ENCODE measurements at regions not wholly inside any gene's neighbourhood (a gene's known extent, or its start where the extent isn't known, plus 50 kb on each side); places are given as distances from the start of the nearest gene placed in this dataset.
"Not testable (repeated sequence)": the region's sequence is repeated elsewhere in the genome, so short reads cannot be mapped to it uniquely, and the experiment has no call there.

GRCh38 chr5:121634946-121635345, 216.7 kb upstream of the FTMT start:
- DNase-seq (ENCODE audit: low spot score), result no peak

DNA sequence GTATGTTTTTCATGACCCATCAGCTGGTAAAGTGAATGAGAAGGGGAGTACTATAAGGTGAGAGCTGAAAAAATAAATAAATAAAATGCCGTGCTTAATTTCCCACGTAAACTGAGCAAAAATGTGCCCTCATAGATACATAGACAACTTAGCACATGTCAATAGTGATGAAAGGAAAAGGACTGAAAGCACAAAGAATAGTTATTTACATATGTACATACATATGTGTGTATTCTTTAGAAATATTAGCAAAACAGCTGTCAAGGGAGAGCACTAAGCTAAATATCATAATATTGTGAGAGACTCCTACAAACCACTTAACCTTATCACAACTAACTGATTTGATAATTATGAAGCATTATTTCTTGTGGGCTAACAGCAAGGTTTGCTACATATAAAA, 213.6 kb upstream of the FTMT start:
- DNase-seq (ENCODE audit: low spot score), result no peak

- no peak for DNase-seq (ENCODE audit: low spot score)
Observed at GRCh38 chr5:121640298-121640697, 211.4 kb upstream of the FTMT start.

- no peak for DNase-seq (ENCODE audit: low spot score)
Observed at GRCh38 chr5:121658221-121658620, 193.5 kb upstream of the FTMT start.

DNA sequence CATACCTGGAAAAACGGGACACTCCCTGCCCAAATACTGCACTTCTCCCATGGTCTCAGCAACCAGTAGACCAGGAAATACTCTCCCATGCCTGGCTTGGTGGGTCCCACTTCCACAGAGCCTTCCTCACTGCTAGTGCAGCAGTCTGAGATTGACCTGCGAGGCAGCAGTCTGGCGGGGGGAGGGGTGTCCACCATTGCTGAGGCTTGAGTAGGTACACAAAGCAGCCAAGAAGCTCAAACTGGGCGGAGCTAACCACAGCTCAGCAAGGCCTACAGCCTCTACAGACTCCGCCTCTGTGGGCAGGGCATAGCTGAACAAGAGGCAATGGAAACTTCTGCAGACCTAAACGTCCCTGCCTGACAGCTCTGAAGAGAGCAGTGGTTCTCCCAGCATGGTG, 191.5 kb upstream of the FTMT start:
- DNase-seq (ENCODE audit: low spot score), result no peak

DNA sequence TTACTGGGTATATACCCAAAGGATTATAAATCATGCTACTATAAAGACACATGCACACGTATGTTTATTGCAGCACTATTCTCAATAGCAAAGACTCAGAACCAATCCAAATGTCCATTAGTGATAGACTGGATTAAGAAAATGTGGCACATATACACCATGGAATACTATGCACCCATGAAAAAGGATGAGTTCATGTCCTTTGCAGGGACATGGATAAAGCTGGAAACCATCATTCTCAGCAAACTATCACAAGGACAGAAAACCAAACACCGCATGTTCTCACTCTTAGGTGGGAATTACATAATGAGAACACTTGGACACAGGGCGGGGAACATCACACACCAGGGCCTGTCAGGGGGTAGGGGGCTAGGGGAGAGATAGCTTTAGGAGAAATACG, 186.1 kb upstream of the FTMT start:
- DNase-seq (ENCODE audit: low spot score), result not testable (repeated sequence)

DNA sequence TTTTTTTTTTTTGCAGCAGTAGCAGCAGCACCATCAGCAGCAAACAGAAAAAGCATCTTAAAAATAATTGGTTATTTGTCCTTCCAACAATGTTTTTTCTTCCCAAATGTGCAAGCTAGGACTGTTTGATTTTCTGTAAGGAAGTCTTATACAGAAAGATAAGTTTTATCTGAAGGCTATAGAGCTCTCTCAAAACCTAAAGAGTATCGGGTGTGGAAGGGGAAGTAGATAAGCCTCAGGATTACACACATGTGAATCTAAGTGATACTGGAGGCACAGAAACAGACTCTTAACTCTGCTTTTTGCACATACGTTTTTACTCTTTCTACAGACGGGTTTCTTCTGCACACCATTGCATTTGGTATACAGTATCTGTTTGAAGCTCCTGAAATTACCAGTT, 184.4 kb upstream of the FTMT start:
- DNase-seq (ENCODE audit: low spot score), result no peak

DNA sequence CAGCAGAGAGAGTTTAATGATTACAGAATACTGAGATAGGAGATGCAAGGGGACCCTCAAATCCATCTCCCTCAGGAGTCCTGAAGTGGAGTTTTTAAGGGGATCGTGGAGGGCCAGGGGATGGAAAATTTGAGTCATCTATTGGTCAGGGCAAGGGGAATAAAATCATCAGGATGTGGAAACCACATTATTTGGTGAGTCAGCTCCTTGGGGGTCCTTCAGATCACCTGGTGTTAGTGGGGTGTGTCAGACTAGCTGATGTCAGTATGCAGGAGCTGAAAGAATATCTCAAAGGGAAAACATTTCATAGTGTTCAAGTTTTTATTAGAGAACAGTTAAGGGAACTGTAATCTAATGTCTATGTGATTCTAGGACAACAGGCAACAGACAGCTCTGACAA, 183.0 kb upstream of the FTMT start:
- DNase-seq (ENCODE audit: low spot score), result no peak

- no peak for DNase-seq (ENCODE audit: low spot score)
Observed at GRCh38 chr5:121671624-121672023, 180.1 kb upstream of the FTMT start.

DNA sequence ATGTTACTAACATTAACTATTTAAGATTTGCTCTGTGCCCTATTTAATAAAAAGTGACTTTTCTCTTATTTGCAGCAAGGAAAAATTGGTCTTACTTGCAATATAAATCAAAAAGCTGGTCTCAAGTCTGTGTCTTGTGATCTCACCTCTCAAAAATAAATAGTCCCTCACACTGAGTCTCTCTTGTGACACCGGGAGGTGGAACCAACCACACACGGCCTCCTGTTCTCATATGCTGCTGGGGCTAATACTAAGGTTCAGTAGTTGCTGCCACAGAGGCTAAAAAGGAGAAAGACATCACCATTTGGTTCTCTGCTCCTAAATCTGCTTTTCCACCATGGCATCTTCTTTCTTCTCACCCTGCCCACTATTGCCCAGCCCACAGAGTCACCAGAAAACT, 175.8 kb upstream of the FTMT start:
- DNase-seq (ENCODE audit: low spot score), result no peak

- DNase-seq (ENCODE audit: low spot score), result no peak
Observed at GRCh38 chr5:121681229-121681855, 170.3 kb upstream of the FTMT start.

DNA sequence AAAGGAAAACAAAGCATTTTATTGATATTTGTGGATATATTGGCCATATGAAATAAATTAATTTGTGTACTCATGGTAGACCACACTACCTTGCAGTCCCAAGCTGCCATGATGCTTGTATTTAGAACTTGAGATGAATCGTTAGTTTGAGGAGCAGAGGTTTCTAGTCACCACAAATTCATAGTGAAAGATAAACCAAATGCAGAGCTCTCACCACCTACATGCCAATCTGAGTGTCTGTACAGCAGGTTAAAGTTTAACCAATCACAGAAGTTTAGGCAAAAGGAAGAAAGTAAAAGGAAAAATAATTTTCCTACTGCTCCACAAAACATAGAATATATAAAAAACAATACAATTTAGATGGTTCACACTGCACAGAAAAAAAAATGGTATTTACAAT, 163.6 kb upstream of the FTMT start:
- DNase-seq (ENCODE audit: low spot score), result no peak

DNA sequence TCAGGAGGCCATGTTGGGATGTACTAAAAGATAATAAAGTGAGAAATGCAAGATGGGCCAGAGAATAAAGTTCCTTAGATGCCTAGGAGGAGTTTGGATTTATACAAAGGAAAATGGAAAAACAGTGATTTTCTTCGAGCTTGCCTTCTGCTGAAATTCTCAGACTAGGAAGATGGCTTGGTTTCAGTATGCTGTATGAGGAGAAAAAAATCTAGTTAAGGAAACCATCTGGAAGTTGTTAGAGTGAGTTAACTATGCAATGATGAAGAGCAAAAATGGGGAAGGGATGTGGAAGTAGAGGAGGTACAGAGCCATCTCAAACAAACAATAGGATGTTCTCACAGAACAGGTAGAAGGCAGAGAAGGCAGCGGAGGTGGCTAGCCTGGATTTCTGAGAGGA, 162.9 kb upstream of the FTMT start:
- DNase-seq (ENCODE audit: low spot score), result no peak

DNA sequence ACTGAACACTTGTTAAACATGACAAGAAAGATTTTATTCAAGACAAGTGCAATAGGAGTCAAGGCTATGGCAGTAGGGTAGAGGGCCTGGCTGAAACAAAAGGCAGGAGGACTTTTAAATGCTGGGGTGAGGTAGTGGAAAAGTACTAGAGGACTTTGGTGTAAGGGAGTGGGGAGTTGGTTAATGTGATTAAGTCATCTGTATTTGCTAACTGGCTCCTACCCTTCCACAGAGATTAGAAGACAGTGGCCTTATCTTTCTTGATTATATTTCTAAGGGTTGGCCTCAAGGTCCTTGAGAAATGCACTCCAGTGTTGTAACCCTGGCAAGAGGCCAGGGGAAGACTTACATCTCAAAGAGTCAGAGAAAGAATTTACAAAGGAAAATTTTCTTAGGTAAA, 160.2 kb upstream of the FTMT start:
- DNase-seq (ENCODE audit: low spot score), result no peak

DNA sequence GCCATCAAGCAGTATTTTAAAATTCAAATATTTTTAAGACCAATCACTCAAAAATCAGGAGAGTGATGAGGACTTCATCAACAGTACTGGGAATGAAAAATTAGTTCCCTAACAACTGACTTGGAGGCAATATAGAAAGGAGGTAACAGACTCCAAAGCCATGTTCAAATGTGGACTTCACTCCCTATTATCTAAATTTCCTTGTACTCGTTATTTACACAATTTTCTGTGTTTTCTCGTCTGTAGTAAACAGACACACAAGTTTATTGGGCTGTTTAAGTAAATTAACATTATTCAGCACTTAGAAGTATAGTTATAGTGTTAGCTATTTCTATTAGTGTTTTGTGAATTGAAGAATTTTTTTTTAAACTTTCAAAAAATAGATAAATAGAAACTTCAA, 159.5 kb upstream of the FTMT start:
- DNase-seq (ENCODE audit: low spot score), result no peak

DNA sequence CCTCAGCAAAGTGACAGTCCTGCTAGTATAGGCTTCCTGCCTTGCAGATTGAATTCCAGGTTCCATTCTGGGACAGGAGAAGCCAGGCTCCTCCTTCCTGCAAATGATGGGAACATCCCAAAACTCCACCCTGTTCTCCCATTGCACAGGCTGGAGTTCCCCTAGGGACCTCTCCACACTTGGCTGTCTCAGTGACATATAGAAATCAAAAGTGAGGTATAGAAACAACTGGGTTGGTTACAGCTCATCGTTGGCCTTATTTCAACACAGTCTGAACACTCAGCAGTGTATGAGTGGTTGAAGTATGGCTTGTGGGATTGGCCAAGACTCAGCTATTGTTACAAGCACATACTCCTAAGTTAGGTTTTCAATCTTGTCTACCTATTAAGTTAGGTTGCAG, 157.8 kb upstream of the FTMT start:
- no peak for DNase-seq (ENCODE audit: low spot score)

- DNase-seq (ENCODE audit: low spot score), result no peak
Observed at GRCh38 chr5:121695307-121695706, 156.4 kb upstream of the FTMT start.

- DNase-seq (ENCODE audit: low spot score), result no peak
Observed at GRCh38 chr5:121698690-121699089, 153.0 kb upstream of the FTMT start.

- no peak for DNase-seq (ENCODE audit: low spot score)
Observed at GRCh38 chr5:121701731-121702130, 150.0 kb upstream of the FTMT start.

DNA sequence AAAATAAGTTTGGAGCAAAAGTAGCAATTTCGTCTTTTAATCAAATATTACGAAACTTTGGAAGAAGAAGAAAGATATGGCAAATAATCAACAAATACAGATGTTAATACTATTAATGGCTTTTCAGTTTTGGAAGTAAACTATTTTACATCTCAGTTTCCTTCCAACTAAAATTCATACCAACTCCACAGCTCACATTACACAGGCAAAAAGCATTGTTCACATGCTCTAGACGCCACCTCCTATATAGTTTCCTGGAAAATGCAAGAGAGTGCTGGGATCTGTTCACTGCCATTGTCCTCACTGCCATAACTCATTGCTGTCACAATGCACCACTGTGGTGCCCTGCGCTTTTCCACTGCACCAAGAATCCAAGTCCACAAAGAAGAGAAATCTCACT, 149.0 kb upstream of the FTMT start:
- DNase-seq (ENCODE audit: low spot score), result no peak

DNA sequence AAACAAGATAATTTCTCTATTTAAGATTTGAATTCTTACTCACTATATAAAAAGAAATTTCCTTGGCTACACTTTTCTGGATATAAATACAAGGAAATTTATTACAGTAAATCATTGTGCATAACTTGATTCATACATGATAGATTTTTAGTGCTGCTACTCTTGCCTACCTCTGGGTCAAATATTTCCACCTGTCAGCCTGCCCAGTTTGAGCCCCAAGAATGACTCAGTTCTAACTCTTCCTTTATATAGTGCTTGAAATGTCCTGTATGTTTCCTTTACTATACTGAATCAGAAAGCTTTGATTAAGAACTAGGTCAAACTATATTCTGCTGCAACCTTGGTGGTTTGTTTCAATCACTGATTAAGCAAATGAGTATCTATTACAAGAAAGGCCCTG, 147.4 kb upstream of the FTMT start:
- no peak for DNase-seq (ENCODE audit: low spot score)

DNA sequence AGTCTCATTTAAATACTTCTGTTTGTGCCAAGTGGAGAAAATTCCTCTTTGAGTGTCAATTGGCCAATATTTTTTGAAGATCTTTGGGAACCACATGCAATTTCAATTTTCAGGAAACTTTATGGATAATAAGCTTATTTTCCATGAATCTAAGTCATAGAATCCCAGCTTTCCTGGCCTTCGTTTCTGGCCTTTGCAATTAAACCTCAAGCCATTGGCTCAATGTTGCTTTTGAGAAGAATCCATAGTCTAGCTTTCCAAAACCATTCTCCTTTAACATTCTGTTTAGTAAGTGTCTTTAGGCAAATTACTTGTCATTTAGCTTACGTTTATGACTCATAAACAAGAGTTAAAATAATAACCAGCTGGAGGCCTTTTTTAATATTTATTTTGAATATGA, 145.0 kb upstream of the FTMT start:
- no peak for DNase-seq (ENCODE audit: low spot score)

- no peak for DNase-seq (ENCODE audit: low spot score)
Observed at GRCh38 chr5:121707178-121707577, 144.5 kb upstream of the FTMT start.

DNA sequence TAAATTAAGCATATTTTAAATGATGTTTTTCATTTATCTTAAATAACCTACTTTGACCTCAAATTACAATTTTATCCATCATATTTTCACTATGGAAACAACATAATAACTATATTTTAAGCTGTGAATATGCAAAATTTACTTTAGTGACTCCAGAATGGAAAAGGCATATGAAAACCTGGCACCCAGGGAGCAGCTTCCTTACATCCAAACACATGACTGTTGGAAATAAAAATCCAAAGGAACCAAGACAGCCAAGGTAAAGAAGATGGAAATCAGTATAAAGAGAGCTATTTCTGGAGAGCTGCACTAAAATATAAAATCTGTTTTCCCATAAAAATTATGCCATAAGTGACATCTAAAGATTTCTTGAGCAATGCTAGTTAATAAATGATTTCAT, 140.3 kb upstream of the FTMT start:
- DNase-seq (ENCODE audit: low spot score), result no peak
